Tibial nerve (tissue), 4 donors: ENCODE measurements at regions not wholly inside any gene's neighbourhood (a gene's known extent, or its start where the extent isn't known, plus 50 kb on each side); places are given as distances from the start of the nearest gene placed in this dataset.

ENCODE experiments used
- DNase-seq, 2 donors: peaks; one replicate each; pipeline ENCODE4 v3.0.0-alpha.2; 2019; ENCODE audit warnings: low spot score in 2 of 2
- H3K27ac ChIP-seq, 4 donors: fragments of 200-600 bp; sonication (generic) in 3 of 4; one replicate each; pipeline ENCODE4 v1.5.1; 2017 to 2019; ENCODE audit warnings: mild to moderate bottlenecking in 1 of 4
- H3K27me3 ChIP-seq, 2 donors: fragments of 200-600 bp; sonication (generic) in 1 of 2; one replicate each; pipeline versions ENCODE4 v1.5.1 to v1.6.0; 2017 to 2019
- H3K36me3 ChIP-seq, 3 donors: fragments of 200-600 bp; sonication (generic); one replicate each; pipeline ENCODE4 v1.5.1; 2018 to 2019
- H3K4me1 ChIP-seq, 4 donors: fragments of 200-600 bp; sonication (generic) in 3 of 4; one replicate each; pipeline ENCODE4 v1.5.1; 2017 to 2019
- H3K4me3 ChIP-seq, 4 donors: fragments of 200-600 bp; sonication (generic) in 3 of 4; one replicate each; pipeline ENCODE4 v1.5.1; 2017 to 2019; ENCODE audit warnings: mild to moderate bottlenecking in 1 of 4, moderate library complexity in 1 of 4
- H3K9me3 ChIP-seq, 4 donors: fragments of 200-600 bp; sonication (generic) in 3 of 4; one replicate each; pipeline ENCODE4 v1.5.1; 2017 to 2019
- CTCF ChIP-seq, 5 experiments: fragments of 200-600 bp in 3 of 5; fragments of 450-650 bp in 2 of 5; sonication (generic) in 3 of 5; IDR thresholded peaks; one replicate each; pipeline ENCODE4 v1.5.1; 2016 to 2019; ENCODE audit warnings: antibody characterized with exemption in 5 of 5, mild to moderate bottlenecking in 3 of 5, moderate library complexity in 2 of 5
- EP300 ChIP-seq, 2 donors: sonication (generic); formaldehyde crosslinking; IDR thresholded peaks; one replicate each; pipeline ENCODE4 v1.6.1; 2017; ENCODE audit warnings: antibody characterized with exemption in 2 of 2, mild to moderate bottlenecking in 1 of 2
- POLR2A ChIP-seq, 2 donors: fragments of 450-650 bp; IDR thresholded peaks; one replicate each; pipeline ENCODE4 v1.6.1; 2017; ENCODE audit warnings: antibody characterized with exemption in 2 of 2, mild to moderate bottlenecking in 2 of 2, moderate library complexity in 2 of 2
- WGBS, 2 donors: methylation state at CpG; one replicate each; pipeline ENCODE4 v1.1.5; 2018; 5-methylcytosine and 5-hydroxymethylcytosine counted together

GRCh38 chr13:103437651-103438050 is 371.4 kb upstream of the SLC10A2 start:
- no peaks in the 10 kb centered on the region for H3K9me3 ChIP-seq
- H3K27ac ChIP-seq: no peak overlapping the region
- 42 to 46% methylated on average over 1 of the region's 1 CpG for WGBS, 2 donors
- no peak for DNase-seq
- no peaks in the 10 kb centered on the region for H3K27me3 ChIP-seq
- H3K4me3 ChIP-seq: no peak overlapping the region
- no peaks in the 10 kb centered on the region for H3K4me1 ChIP-seq
- no peaks in the 10 kb centered on the region for H3K36me3 ChIP-seq
- TF ChIP-seq CTCF (IDR thresholded peaks at IDR 0.05): no peak
- no peak for TF ChIP-seq EP300 (IDR thresholded peaks at IDR 0.05)
- no peak for TF ChIP-seq POLR2A (IDR thresholded peaks at IDR 0.05)

GRCh38 chr13:103436057-103436654 is 369.9 kb upstream of the SLC10A2 start:
- no peak overlapping the region for H3K27ac ChIP-seq
- no peaks in the 10 kb centered on the region for H3K27me3 ChIP-seq
- H3K4me3 ChIP-seq: no peak overlapping the region
- H3K36me3 ChIP-seq: no peaks in the 10 kb centered on the region
- 76 to 83% methylated on average over 10 of the region's 10 CpGs for WGBS, 2 donors
- DNase-seq: no peak
- no peaks in the 10 kb centered on the region for H3K9me3 ChIP-seq
- TF ChIP-seq POLR2A (IDR thresholded peaks at IDR 0.05): no peak
- TF ChIP-seq EP300 (IDR thresholded peaks at IDR 0.05): no peak
- TF ChIP-seq CTCF (IDR thresholded peaks at IDR 0.05): no peak
- H3K4me1 ChIP-seq: no peaks in the 10 kb centered on the region

- Histone ChIP-seq H3K36me3 (no peaks in the 10 kb centered on the region), H3K9me3 (peaks cover 0 to 9% (median 0%) of the 10 kb centered on the region in 4 donors), H3K4me3 (no peak overlapping the region), H3K27ac (no peak overlapping the region), H3K27me3 (no peaks in the 10 kb centered on the region), H3K4me1 (no peaks in the 10 kb centered on the region)
- DNase-seq: no peak
- WGBS, 2 donors: 43 to 49% methylated on average over 3 of the region's 3 CpGs
- TF ChIP-seq POLR2A (IDR thresholded peaks at IDR 0.05): no peak
- no peak for TF ChIP-seq EP300 (IDR thresholded peaks at IDR 0.05)
- no peak for TF ChIP-seq CTCF (IDR thresholded peaks at IDR 0.05)
These were observed 365.6 kb upstream of the SLC10A2 start for GRCh38 chr13:103431856-103432255.

GRCh38 chr13:103430368-103430767 is 364.2 kb upstream of the SLC10A2 start:
- H3K4me3 ChIP-seq: no peak overlapping the region
- TF ChIP-seq POLR2A (IDR thresholded peaks at IDR 0.05) (no peak), EP300 (IDR thresholded peaks at IDR 0.05) (no peak), CTCF (IDR thresholded peaks at IDR 0.05) (no peak)

GRCh38 chr13:103410002-103410401 is 343.8 kb upstream of the SLC10A2 start:
- H3K36me3 ChIP-seq: no peaks in the 10 kb centered on the region
- WGBS, 2 donors: 58 to 61% methylated on average over 4 of the region's 4 CpGs
- TF ChIP-seq CTCF (IDR thresholded peaks at IDR 0.05): no peak
- no peaks in the 10 kb centered on the region for H3K27me3 ChIP-seq
- no peak overlapping the region for H3K4me3 ChIP-seq
- H3K4me1 ChIP-seq: no peaks in the 10 kb centered on the region
- DNase-seq: no peak
- no peak overlapping the region for H3K27ac ChIP-seq
- no peaks in the 10 kb centered on the region for H3K9me3 ChIP-seq

More at GRCh38 chr13:103430368-103430767, 364.2 kb upstream of the SLC10A2 start:
- H3K9me3 ChIP-seq: peaks cover 0 to 9% (median 0%) of the 10 kb centered on the region in 4 donors
- no peak overlapping the region for H3K27ac ChIP-seq
- H3K36me3 ChIP-seq: no peaks in the 10 kb centered on the region
- 81 to 88% methylated on average over 4 of the region's 4 CpGs for WGBS, 2 donors
- H3K4me1 ChIP-seq: no peaks in the 10 kb centered on the region
- H3K27me3 ChIP-seq: no peaks in the 10 kb centered on the region
- no peak for DNase-seq
